Left forelimb (tissue), 1 donor: ENCODE measurements at regions not wholly inside any gene's neighbourhood (a gene's known extent, or its start where the extent isn't known, plus 50 kb on each side); places are given as distances from the start of the nearest gene placed in this dataset.
"Not testable (repeated sequence)": the region's sequence is repeated elsewhere in the genome, so short reads cannot be mapped to it uniquely, and the experiment has no call there.

Source experiments
- DNase-seq: peaks from one replicate; pipeline ENCODE4 v3.0.0-alpha.2; 2018; ENCODE audit warnings: low spot score

- DNase-seq, result no peak
Observed at GRCh38 chr20:50359607-50360217, 150.5 kb upstream of the PTPN1 start.

- no peak for DNase-seq
Observed at GRCh38 chr20:50360218-50360672, 149.9 kb upstream of the PTPN1 start.

GRCh38 chr20:50360921-50361320, 149.3 kb upstream of the PTPN1 start:
- no peak for DNase-seq

GRCh38 chr20:50362177-50362576, 148.0 kb upstream of the PTPN1 start:
- not testable (repeated sequence) for DNase-seq

GRCh38 chr20:50363027-50363426, 147.2 kb upstream of the PTPN1 start:
- DNase-seq, result no peak

GRCh38 chr20:50363479-50363878, 146.7 kb upstream of the PTPN1 start:
- DNase-seq, result no peak

GRCh38 chr20:50364542-50364941, 145.6 kb upstream of the PTPN1 start:
- DNase-seq, result no peak

- no peak for DNase-seq
Observed at GRCh38 chr20:50366270-50367103, 143.7 kb upstream of the PTPN1 start.

GRCh38 chr20:50367104-50367674, 143.0 kb upstream of the PTPN1 start:
- no peak for DNase-seq

GRCh38 chr20:50367739-50368375, 142.3 kb upstream of the PTPN1 start:
- DNase-seq, result no peak

GRCh38 chr20:50368386-50368785, 141.8 kb upstream of the PTPN1 start:
- DNase-seq, result no peak

GRCh38 chr20:50368813-50369224, 141.4 kb upstream of the PTPN1 start:
- DNase-seq, result no peak

GRCh38 chr20:50369225-50370035, 140.8 kb upstream of the PTPN1 start:
- DNase-seq, result no peak

- DNase-seq, result no peak
Observed at GRCh38 chr20:50370036-50370566, 140.1 kb upstream of the PTPN1 start.

GRCh38 chr20:50371878-50372769, 138.1 kb upstream of the PTPN1 start:
- no peak for DNase-seq

GRCh38 chr20:50372770-50373088, 137.5 kb upstream of the PTPN1 start:
- DNase-seq, result no peak

GRCh38 chr20:50373674-50374286, 136.4 kb upstream of the PTPN1 start:
- DNase-seq, result no peak

GRCh38 chr20:50374541-50375078, 135.6 kb upstream of the PTPN1 start:
- no peak for DNase-seq

GRCh38 chr20:50376179-50376887, 133.8 kb upstream of the PTPN1 start:
- DNase-seq, result no peak
